Fibroblast of skin of left quadriceps (primary cell): ENCODE measurements at regions not wholly inside any gene's neighbourhood (a gene's known extent, or its start where the extent isn't known, plus 50 kb on each side); places are given as distances from the start of the nearest gene placed in this dataset.
"Not testable (repeated sequence)": the region's sequence is repeated elsewhere in the genome, so short reads cannot be mapped to it uniquely, and the experiment has no call there.

Source experiments
- DNase-seq, 2 experiments: peaks; one replicate each; pipeline ENCODE4 v3.0.0-alpha.2; 2013; ENCODE audit warnings: low read depth in 2 of 2

GRCh38 chr14:46147452-46147851 is 504.1 kb downstream of the RPL10L start:
- DNase-seq, result no peak

GRCh38 chr14:46147024-46147423 is 504.6 kb downstream of the RPL10L start:
- DNase-seq, result no peak

- DNase-seq, result no peak
Observed at GRCh38 chr14:46140445-46140844, 511.1 kb downstream of the RPL10L start.

- DNase-seq, result no peak
Observed at GRCh38 chr14:46139649-46140048, 511.9 kb downstream of the RPL10L start.

- no peak for DNase-seq
Observed at GRCh38 chr14:46137786-46138185, 513.8 kb downstream of the RPL10L start.

- no peak for DNase-seq
Observed at GRCh38 chr14:46136456-46136855, 515.1 kb downstream of the RPL10L start.

GRCh38 chr14:46108228-46108627 is 543.4 kb downstream of the RPL10L start:
- no peak for DNase-seq

GRCh38 chr14:46100901-46101300 is 550.7 kb downstream of the RPL10L start:
- DNase-seq, result not testable (repeated sequence)

- no peak for DNase-seq
Observed at GRCh38 chr14:46091819-46092218, 559.8 kb downstream of the RPL10L start.

- DNase-seq, result no peak
Observed at GRCh38 chr14:46087604-46088003, 564.0 kb downstream of the RPL10L start.

GRCh38 chr14:46074061-46074460 is 577.5 kb downstream of the RPL10L start:
- DNase-seq, result no peak

GRCh38 chr14:46063872-46064271 is 587.7 kb downstream of the RPL10L start:
- no peak for DNase-seq

- DNase-seq, result no peak
Observed at GRCh38 chr14:46058964-46059563, 592.5 kb downstream of the RPL10L start.

GRCh38 chr14:46057799-46058198 is 593.8 kb downstream of the RPL10L start:
- DNase-seq, result no peak

- peak; percentile 92 to 93 for DNase-seq
Observed at GRCh38 chr14:46054526-46054925, 597.1 kb downstream of the RPL10L start.

- no peak for DNase-seq
Observed at GRCh38 chr14:46053221-46053620, 598.4 kb downstream of the RPL10L start.

GRCh38 chr14:46051796-46052195 is 599.8 kb downstream of the RPL10L start:
- peak; percentile 43 to 45 for DNase-seq

GRCh38 chr14:46048127-46048526 is 603.5 kb downstream of the RPL10L start:
- peak; percentile 19 to 25 for DNase-seq

GRCh38 chr14:46036099-46036498 is 615.5 kb downstream of the RPL10L start:
- no peak for DNase-seq

GRCh38 chr14:46034305-46034704 is 617.3 kb downstream of the RPL10L start:
- DNase-seq, result no peak

- no peak for DNase-seq
Observed at GRCh38 chr14:46018846-46019420, 632.6 kb downstream of the RPL10L start.

- no peak for DNase-seq
Observed at GRCh38 chr14:46008348-46008747, 643.2 kb downstream of the RPL10L start.

GRCh38 chr14:45998554-45998953 is 653.0 kb downstream of the RPL10L start:
- DNase-seq, result no peak

- no peak for DNase-seq
Observed at GRCh38 chr14:45990252-45990651, 661.3 kb downstream of the RPL10L start.
